Liver (tissue), 8 donors: ENCODE measurements at regions not wholly inside any gene's neighbourhood (a gene's known extent, or its start where the extent isn't known, plus 50 kb on each side); places are given as distances from the start of the nearest gene placed in this dataset.

ENCODE experiments used
- DNase-seq: peaks from one replicate; pipeline ENCODE4 v3.0.0-alpha.2; 2017; ENCODE audit warnings: low spot score
- H3K27ac ChIP-seq, 2 donors: one replicate each; pipeline ENCODE4 v1.7.0; 2013; ENCODE audit warnings: inconsistent platforms in 2 of 2, low read length in 2 of 2, control low read depth in 1 of 2, low read depth in 1 of 2, mild to moderate bottlenecking in 1 of 2
- H3K27me3 ChIP-seq, 4 donors: one replicate each; pipeline versions ENCODE4 v1.6.1 to v1.7.0; 2013; ENCODE audit warnings: low read length in 3 of 4, inconsistent platforms in 1 of 4, mild to moderate bottlenecking in 1 of 4, moderate library complexity in 1 of 4; ENCODE audit not compliant: control insufficient read depth in 4 of 4, insufficient read depth in 4 of 4
- H3K36me3 ChIP-seq, 4 donors: one replicate each; pipeline versions ENCODE4 v1.6.1 to v1.7.0; 2013; ENCODE audit warnings: low read length in 3 of 4, mild to moderate bottlenecking in 3 of 4, low read depth in 1 of 4, moderate library complexity in 1 of 4; ENCODE audit not compliant: control insufficient read depth in 4 of 4, insufficient read depth in 3 of 4
- H3K4me1 ChIP-seq, 4 donors: one replicate each; pipeline versions ENCODE4 v1.6.1 to v1.7.0; 2013; ENCODE audit warnings: low read length in 3 of 4, mild to moderate bottlenecking in 3 of 4, moderate library complexity in 1 of 4; ENCODE audit not compliant: control insufficient read depth in 4 of 4, insufficient read depth in 4 of 4
- H3K4me3 ChIP-seq, 3 donors: one replicate each; pipeline versions ENCODE4 v1.6.1 to v1.7.0; 2013; ENCODE audit warnings: low read length in 3 of 3, control low read depth in 1 of 3, low read depth in 1 of 3, mild to moderate bottlenecking in 1 of 3
- H3K9ac ChIP-seq, 2 donors: one replicate each; pipeline ENCODE4 v1.7.0; 2013; ENCODE audit warnings: low read length in 2 of 2, mild to moderate bottlenecking in 2 of 2, moderate library complexity in 2 of 2, control low read depth in 1 of 2, low read depth in 1 of 2
- H3K9me3 ChIP-seq, 4 donors: one replicate each; pipeline versions ENCODE4 v1.6.1 to v1.7.0; 2013; ENCODE audit warnings: low read length in 3 of 4; ENCODE audit not compliant: control insufficient read depth in 4 of 4
- ATF3 ChIP-seq: IDR thresholded peaks from 2 replicates; pipeline ENCODE4 v1.6.1; 2016; ENCODE audit warnings: antibody characterized with exemption
- CTCF ChIP-seq: fragments of 150-350 bp; IDR thresholded peaks from 2 replicates; pipeline ENCODE4 v1.5.1; 2017; ENCODE audit warnings: improper control_type of control experiment, low read depth, low read length; ENCODE audit not compliant: missing input control
- EGR1 ChIP-seq, 2 donors: IDR thresholded peaks; 2 replicates each; pipeline ENCODE4 v1.6.1; 2016 to 2018; ENCODE audit warnings: antibody characterized with exemption in 2 of 2, low read depth in 2 of 2
- FOXA1 ChIP-seq: IDR thresholded peaks from 2 replicates; pipeline ENCODE4 v1.6.1; 2016; ENCODE audit warnings: antibody characterized with exemption
- FOXA2 ChIP-seq: IDR thresholded peaks from 2 replicates; pipeline ENCODE4 v1.6.1; 2016; ENCODE audit warnings: antibody characterized with exemption
- GABPA ChIP-seq, 2 donors: IDR thresholded peaks in 1 of 2; conservative IDR thresholded peaks in 1 of 2; 2 replicates each; pipeline ENCODE4 v1.6.1; 2016; ENCODE audit warnings: antibody characterized with exemption in 2 of 2, mild to moderate bottlenecking in 1 of 2, moderate library complexity in 1 of 2
- HNF4A ChIP-seq, 2 donors: conservative IDR thresholded peaks; 2 replicates each; pipeline ENCODE4 v1.6.1; 2016; ENCODE audit warnings: antibody characterized with exemption in 2 of 2, mild to moderate bottlenecking in 2 of 2
- HNF4G ChIP-seq: IDR thresholded peaks from 2 replicates; pipeline ENCODE4 v1.6.1; 2016; ENCODE audit warnings: antibody characterized with exemption
- NR2F2 ChIP-seq: IDR thresholded peaks from 2 replicates; pipeline ENCODE4 v1.6.1; 2016; ENCODE audit warnings: antibody characterized with exemption
- RXRA ChIP-seq, 2 donors: IDR thresholded peaks; 2 replicates each; pipeline ENCODE4 v1.6.1; 2017 to 2018; ENCODE audit warnings: antibody characterized with exemption in 2 of 2, mild to moderate bottlenecking in 1 of 2
- SP1 ChIP-seq: IDR thresholded peaks from 2 replicates; pipeline ENCODE4 v1.6.1; 2018; ENCODE audit warnings: antibody characterized with exemption, mild to moderate bottlenecking
- TAF1 ChIP-seq: conservative IDR thresholded peaks from 2 replicates; pipeline ENCODE4 v1.6.1; 2016; ENCODE audit warnings: antibody characterized with exemption, mild to moderate bottlenecking
- YY1 ChIP-seq: IDR thresholded peaks from 2 replicates; pipeline ENCODE4 v1.6.1; 2016; ENCODE audit warnings: antibody characterized with exemption, mild to moderate bottlenecking
- WGBS: extraction: QIAGEN DNeasy Blood & Tissue Kit; methylation state at CpG from one replicate; pipeline ENCODE4 v1.1.7; 2013; 5-methylcytosine and 5-hydroxymethylcytosine counted together
- TF ChIP-seq, protein P1 (sequence below): IDR thresholded peaks from 2 replicates; pipeline ENCODE4 v1.6.1; 2016; ENCODE audit warnings: antibody characterized with exemption
- TF ChIP-seq, protein P2 (sequence below): IDR thresholded peaks from 2 replicates; pipeline ENCODE4 v1.6.1; 2016; ENCODE audit warnings: antibody characterized with exemption
- donor health status: healthy.
- donor health status: healthy.
- donor health status: healthy.
- donor health status: healthy.
- donor health status: healthy.

DNA sequence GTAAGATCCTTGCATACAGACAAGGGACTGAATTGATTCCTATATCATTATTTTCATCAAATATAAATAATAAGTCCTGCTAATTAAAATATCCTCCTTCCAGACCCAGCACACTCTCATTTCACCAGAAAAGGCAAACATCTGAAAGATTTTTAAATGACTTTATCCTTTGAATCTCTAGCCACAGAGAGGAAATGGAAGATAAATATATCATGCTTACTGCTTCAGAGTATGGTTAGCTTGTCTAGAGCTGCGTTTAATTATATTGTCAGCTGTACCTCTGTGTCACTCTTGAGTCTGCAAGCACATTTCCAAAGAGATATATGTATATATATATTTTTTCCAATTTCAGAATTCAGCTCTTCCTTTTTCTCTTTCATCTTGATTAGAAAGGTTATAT is 232.7 kb downstream of the TRIB2 start:
- WGBS, result 69% methylated on average over 1 of the region's 1 CpG
- no peak for TF ChIP-seq EGR1 (IDR thresholded peaks at IDR 0.05; ENCODE audit: low read depth in 2 of 2)
- no peak for TF ChIP-seq ATF3
- TF ChIP-seq HNF4G, result no peak
- TF ChIP-seq, protein P1, sequence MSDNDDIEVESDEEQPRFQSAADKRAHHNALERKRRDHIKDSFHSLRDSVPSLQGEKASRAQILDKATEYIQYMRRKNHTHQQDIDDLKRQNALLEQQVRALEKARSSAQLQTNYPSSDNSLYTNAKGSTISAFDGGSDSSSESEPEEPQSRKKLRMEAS, result no peak
- TF ChIP-seq, protein P2, sequence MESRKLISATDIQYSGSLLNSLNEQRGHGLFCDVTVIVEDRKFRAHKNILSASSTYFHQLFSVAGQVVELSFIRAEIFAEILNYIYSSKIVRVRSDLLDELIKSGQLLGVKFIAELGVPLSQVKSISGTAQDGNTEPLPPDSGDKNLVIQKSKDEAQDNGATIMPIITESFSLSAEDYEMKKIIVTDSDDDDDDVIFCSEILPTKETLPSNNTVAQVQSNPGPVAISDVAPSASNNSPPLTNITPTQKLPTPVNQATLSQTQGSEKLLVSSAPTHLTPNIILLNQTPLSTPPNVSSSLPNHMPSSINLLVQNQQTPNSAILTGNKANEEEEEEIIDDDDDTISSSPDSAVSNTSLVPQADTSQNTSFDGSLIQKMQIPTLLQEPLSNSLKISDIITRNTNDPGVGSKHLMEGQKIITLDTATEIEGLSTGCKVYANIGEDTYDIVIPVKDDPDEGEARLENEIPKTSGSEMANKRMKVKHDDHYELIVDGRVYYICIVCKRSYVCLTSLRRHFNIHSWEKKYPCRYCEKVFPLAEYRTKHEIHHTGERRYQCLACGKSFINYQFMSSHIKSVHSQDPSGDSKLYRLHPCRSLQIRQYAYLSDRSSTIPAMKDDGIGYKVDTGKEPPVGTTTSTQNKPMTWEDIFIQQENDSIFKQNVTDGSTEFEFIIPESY, result no peak
- no peak for TF ChIP-seq GABPA (IDR thresholded peaks at IDR 0.05 in 1 of 2, conservative IDR thresholded peaks at IDR 0.05 in 1 of 2)
- no peak for TF ChIP-seq RXRA (IDR thresholded peaks at IDR 0.05)
- no peak for TF ChIP-seq HNF4A (conservative IDR thresholded peaks at IDR 0.05)
- no peak for TF ChIP-seq NR2F2
- TF ChIP-seq CTCF, result no peak
- no peak for TF ChIP-seq YY1
- no peak for TF ChIP-seq TAF1
- TF ChIP-seq FOXA1, result no peak
- no peak for TF ChIP-seq FOXA2

DNA sequence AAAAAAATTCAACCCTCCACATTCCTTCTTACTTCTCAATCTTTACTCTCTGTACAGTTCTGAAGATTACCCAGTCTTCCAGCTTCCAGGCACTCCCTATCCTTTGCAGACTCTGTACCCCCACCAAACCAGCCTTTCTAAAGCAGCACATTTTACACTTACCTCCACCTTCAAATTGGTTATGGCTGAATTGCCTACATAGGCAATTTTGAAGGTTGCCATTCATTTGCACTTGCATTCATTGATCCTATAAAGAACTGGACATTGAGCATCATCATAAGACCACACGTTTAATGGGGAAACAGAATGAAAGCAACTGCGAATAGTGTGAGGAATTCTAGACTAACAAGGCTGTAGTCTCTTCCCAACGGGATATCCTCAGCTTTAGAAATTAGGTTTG is 233.4 kb downstream of the TRIB2 start:
- Histone ChIP-seq H3K36me3 (no peaks in the 10 kb centered on the region), H3K9me3 (no peaks in the 10 kb centered on the region), H3K27ac (no peak overlapping the region), H3K4me3 (no peak overlapping the region), H3K27me3 (peaks cover 0 to 7% (median 0%) of the 10 kb centered on the region in 4 donors), H3K9ac (no peak overlapping the region), H3K4me1 (no peaks in the 10 kb centered on the region)
- TF ChIP-seq ATF3 (no peak), YY1 (no peak), NR2F2 (no peak), SP1 (no peak), CTCF (no peak), RXRA (IDR thresholded peaks at IDR 0.05) (no peak), TAF1 (no peak)
- TF ChIP-seq, protein P1, result no peak
- no peak for DNase-seq
- WGBS, result 86% methylated on average over 3 of the region's 3 CpGs

More for the DNA sequence above, 232.7 kb downstream of the TRIB2 start:
- no peak for DNase-seq
- Histone ChIP-seq H3K4me1 (no peaks in the 10 kb centered on the region), H3K9me3 (no peaks in the 10 kb centered on the region), H3K36me3 (no peaks in the 10 kb centered on the region), H3K4me3 (no peak overlapping the region), H3K27ac (no peak overlapping the region), H3K27me3 (peaks cover 0 to 7% (median 0%) of the 10 kb centered on the region in 4 donors), H3K9ac (no peak overlapping the region)
